GM04504 (cell line): ENCODE measurements at regions not wholly inside any gene's neighbourhood (a gene's known extent, or its start where the extent isn't known, plus 50 kb on each side); places are given as distances from the start of the nearest gene placed in this dataset.

Experiments used
- DNase-seq: peaks from one replicate; pipeline ENCODE4 v3.0.0-alpha.2; 2012; ENCODE audit warnings: low read depth

- DNase-seq, result no peak
Measured at GRCh38 chr5:153880106-153880505, 158.6 kb downstream of the FAM114A2 start.

- DNase-seq, result no peak
Measured at GRCh38 chr5:153879596-153879995, 159.1 kb downstream of the FAM114A2 start.

GRCh38 chr5:153866176-153866575 lies 172.5 kb downstream of the FAM114A2 start:
- no peak for DNase-seq

- no peak for DNase-seq
Measured at GRCh38 chr5:153865016-153865415, 173.7 kb downstream of the FAM114A2 start.

GRCh38 chr5:153863951-153864350 lies 174.8 kb downstream of the FAM114A2 start:
- DNase-seq, result no peak
